Esophagus muscularis mucosa (tissue), 4 donors: ENCODE measurements at regions not wholly inside any gene's neighbourhood (a gene's known extent, or its start where the extent isn't known, plus 50 kb on each side); places are given as distances from the start of the nearest gene placed in this dataset.
"Not testable (repeated sequence)": the region's sequence is repeated elsewhere in the genome, so short reads cannot be mapped to it uniquely, and the experiment has no call there.

Source experiments
- DNase-seq: peaks from one replicate; pipeline ENCODE4 v3.0.0-alpha.2; 2017; ENCODE audit errors: extremely low spot score
- H3K27ac ChIP-seq, 4 donors: fragments of 200-600 bp; sonication (generic); replicated peaks in 1 of 4; 1 replicate in 3 of 4; 2 replicates in 1 of 4; pipeline ENCODE4 v1.5.1; 2016 to 2019; ENCODE audit warnings: mild to moderate bottlenecking in 1 of 4
- H3K27me3 ChIP-seq, 4 donors: fragments of 200-600 bp; sonication (generic); one replicate each; pipeline versions ENCODE4 v1.5.1 to v1.6.0; 2016 to 2019
- H3K36me3 ChIP-seq, 4 donors: fragments of 200-600 bp; sonication (generic); one replicate each; pipeline ENCODE4 v1.5.1; 2016 to 2019
- H3K4me1 ChIP-seq, 4 donors: fragments of 200-600 bp; sonication (generic); one replicate each; pipeline ENCODE4 v1.5.1; 2016 to 2019
- H3K4me3 ChIP-seq, 4 donors: fragments of 200-600 bp; sonication (generic); 1 replicate in 2 of 4; 2 replicates in 2 of 4; pipeline ENCODE4 v1.5.1; 2016 to 2019; ENCODE audit warnings: mild to moderate bottlenecking in 4 of 4, moderate library complexity in 1 of 4
- H3K9me3 ChIP-seq, 4 donors: fragments of 200-600 bp; sonication (generic); 1 replicate in 3 of 4; 2 replicates in 1 of 4; pipeline ENCODE4 v1.5.1; 2016 to 2019
- CTCF ChIP-seq, 3 experiments: fragments of 200-600 bp in 2 of 3; fragments of 450-650 bp in 1 of 3; sonication (generic) in 2 of 3; IDR thresholded peaks; one replicate each; pipeline ENCODE4 v1.5.1; 2017 to 2019; ENCODE audit warnings: antibody characterized with exemption in 3 of 3, mild to moderate bottlenecking in 2 of 3, moderate library complexity in 1 of 3
- EP300 ChIP-seq: sonication (generic); formaldehyde crosslinking; IDR thresholded peaks from one replicate; pipeline ENCODE4 v1.6.1; 2017; ENCODE audit warnings: antibody characterized with exemption
- POLR2A ChIP-seq: fragments of 450-650 bp; IDR thresholded peaks from one replicate; pipeline ENCODE4 v1.6.1; 2017; ENCODE audit warnings: antibody characterized with exemption, moderate library complexity, mild to moderate bottlenecking, low read depth
- POLR2AphosphoS5 ChIP-seq, 2 donors: sonication (generic); formaldehyde crosslinking; IDR thresholded peaks; one replicate each; pipeline ENCODE4 v1.6.1; 2017; ENCODE audit warnings: antibody characterized with exemption in 2 of 2
- WGBS: methylation state at CpG from one replicate; pipeline ENCODE4 v1.1.5; 2018; 5-methylcytosine and 5-hydroxymethylcytosine counted together
- intact Hi-C: fragments of 100-400 bp; cut with DNase I; formaldehyde crosslinking; loops from one replicate; pipeline ENCODE4 v1.15.1; 2023

DNA sequence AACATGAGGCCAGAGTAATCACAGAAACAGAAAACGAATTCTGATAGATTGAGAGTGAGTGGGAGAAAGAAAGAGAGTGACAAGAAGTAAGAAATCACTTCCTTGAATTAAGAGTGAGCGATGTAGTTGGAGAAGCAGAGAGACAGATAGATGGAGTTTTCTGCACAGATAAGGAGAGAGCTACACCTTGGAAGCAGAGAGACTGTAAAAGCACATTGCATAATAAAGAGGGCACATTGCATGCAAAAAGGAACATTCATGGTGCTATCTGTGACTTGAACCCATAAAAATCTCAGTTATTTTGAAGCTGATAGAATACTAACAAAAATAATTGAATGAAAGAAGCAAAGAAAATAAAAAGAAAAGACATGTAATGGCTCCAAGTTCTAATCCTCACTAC is 943.8 kb downstream of the NR2F1-AS1 start:
- DNase-seq, result no peak
- no peak for TF ChIP-seq EP300
- no peak for TF ChIP-seq CTCF (IDR thresholded peaks at IDR 0.05)
- TF ChIP-seq POLR2A, result no peak
- no peak for TF ChIP-seq POLR2AphosphoS5 (IDR thresholded peaks at IDR 0.05)
- Histone ChIP-seq H3K27me3 (no peaks in the 10 kb centered on the region), H3K36me3 (no peaks in the 10 kb centered on the region), H3K4me3 (no peak overlapping the region), H3K27ac (no peak overlapping the region), H3K9me3 (no peaks in the 10 kb centered on the region), H3K4me1 (peaks cover 10 to 14% (median 12%) of the 10 kb centered on the region in 4 donors)
- intact Hi-C loops, result no loop called here
- WGBS, result 82% methylated on average over 2 of the region's 2 CpGs

GRCh38 chr5:92635001-92635461 is 946.0 kb downstream of the NR2F1-AS1 start:
- Histone ChIP-seq H3K36me3 (no peaks in the 10 kb centered on the region), H3K4me3 (no peak overlapping the region), H3K4me1 (no peaks in the 10 kb centered on the region), H3K27ac (no peak overlapping the region), H3K9me3 (no peaks in the 10 kb centered on the region), H3K27me3 (no peaks in the 10 kb centered on the region)
- intact Hi-C loops, result no loop called here
- no peak for TF ChIP-seq EP300
- no peak for TF ChIP-seq CTCF (IDR thresholded peaks at IDR 0.05)
- TF ChIP-seq POLR2AphosphoS5 (IDR thresholded peaks at IDR 0.05), result no peak
- no peak for TF ChIP-seq POLR2A
- no peak for DNase-seq
- 94% methylated on average over 11 of the region's 11 CpGs for WGBS

- WGBS, result 78% methylated on average over 5 of the region's 5 CpGs
- DNase-seq, result no peak
- Histone ChIP-seq H3K4me3 (no peak overlapping the region), H3K27me3 (no peaks in the 10 kb centered on the region), H3K27ac (no peak overlapping the region), H3K4me1 (no peaks in the 10 kb centered on the region), H3K36me3 (no peaks in the 10 kb centered on the region), H3K9me3 (no peaks in the 10 kb centered on the region)
- TF ChIP-seq EP300 (no peak), POLR2A (no peak), CTCF (IDR thresholded peaks at IDR 0.05) (no peak), POLR2AphosphoS5 (IDR thresholded peaks at IDR 0.05) (no peak)
- intact Hi-C loops, result no loop called here
These were observed 947.0 kb downstream of the NR2F1-AS1 start for GRCh38 chr5:92633875-92634487.

GRCh38 chr5:92633176-92633575 is 947.8 kb downstream of the NR2F1-AS1 start:
- Histone ChIP-seq H3K9me3 (no peaks in the 10 kb centered on the region), H3K27me3 (no peaks in the 10 kb centered on the region), H3K27ac (no peak overlapping the region), H3K4me3 (no peak overlapping the region), H3K36me3 (no peaks in the 10 kb centered on the region), H3K4me1 (no peaks in the 10 kb centered on the region)
- intact Hi-C loops, result no loop called here
- no peak for TF ChIP-seq CTCF (IDR thresholded peaks at IDR 0.05)
- TF ChIP-seq POLR2AphosphoS5 (IDR thresholded peaks at IDR 0.05), result no peak
- no peak for TF ChIP-seq POLR2A
- TF ChIP-seq EP300, result no peak
- no peak for DNase-seq

- intact Hi-C loops, DNase-seq, H3K27ac ChIP-seq, H3K36me3 ChIP-seq, H3K9me3 ChIP-seq, H3K4me1 ChIP-seq, H3K27me3 ChIP-seq, H3K4me3 ChIP-seq: not testable (repeated sequence)
- 95% methylated on average over 20 of the region's 37 CpGs for WGBS
These were observed 949.8 kb downstream of the NR2F1-AS1 start for GRCh38 chr5:92631237-92631701.
